ENCODE measurements at regions not wholly inside any gene's neighbourhood (a gene's known extent, or its start where the extent isn't known, plus 50 kb on each side); places are given as distances from the start of the nearest gene placed in this dataset.

GRCh38 chrX:97747346-97747745, 863.6 kb downstream of the RPA4 start:
- H3K27ac ChIP-seq (ENCODE audit: insufficient read depth, low read length): no peak overlapping the region
- H4K20me1 ChIP-seq (ENCODE audit: control insufficient read depth, extremely low read depth, insufficient read depth, low read length): no peaks in the 10 kb centered on the region
- no peaks in the 10 kb centered on the region for H3K27me3 ChIP-seq (ENCODE audit: control insufficient read depth, insufficient read depth, low read length)
- H3K9me3 ChIP-seq (ENCODE audit: control insufficient read depth, insufficient read depth, low read depth, low read length): no peaks in the 10 kb centered on the region
- DNase-seq (ENCODE audit: low read depth in 2 of 2): no peak
- no peak overlapping the region for H2AFZ ChIP-seq (ENCODE audit: low read length)
- no peak overlapping the region for H3K4me2 ChIP-seq (ENCODE audit: extremely low read depth, insufficient read depth, low read length)
- no peak overlapping the region for H3K4me3 ChIP-seq (replicated peaks in 1 of 4; ENCODE audit: control extremely low read depth in 1 of 4, insufficient read depth in 1 of 4, low read depth in 3 of 4, low read length in 4 of 4)
- H3K4me1 ChIP-seq (ENCODE audit: control insufficient read depth, extremely low read depth, insufficient read depth, low read length): no peaks in the 10 kb centered on the region
- no peaks in the 10 kb centered on the region for H3K79me2 ChIP-seq (ENCODE audit: control insufficient read depth, insufficient read depth, low read length)
- H3K9ac ChIP-seq (ENCODE audit: insufficient read depth, low read length): no peak overlapping the region
- no peaks in the 10 kb centered on the region for H3K36me3 ChIP-seq (ENCODE audit: control insufficient read depth, insufficient read depth, low read length)
- TF ChIP-seq EZH2 (IDR thresholded peaks at IDR 0.05; ENCODE audit: low read length, missing control alignments) (no peak), CTCF (conservative IDR thresholded peaks at IDR 0.05 in 1 of 2, IDR thresholded peaks at IDR 0.05 in 1 of 2; ENCODE audit: low read depth in 1 of 2, low read length in 2 of 2) (no peak)

GRCh38 chrX:97751016-97751415, 867.3 kb downstream of the RPA4 start:
- no peaks in the 10 kb centered on the region for H3K27me3 ChIP-seq (ENCODE audit: control insufficient read depth, insufficient read depth, low read length)
- no peak overlapping the region for H3K9ac ChIP-seq (ENCODE audit: insufficient read depth, low read length)
- TF ChIP-seq EZH2 (IDR thresholded peaks at IDR 0.05; ENCODE audit: low read length, missing control alignments) (no peak), CTCF (conservative IDR thresholded peaks at IDR 0.05 in 1 of 2, IDR thresholded peaks at IDR 0.05 in 1 of 2; ENCODE audit: low read depth in 1 of 2, low read length in 2 of 2) (no peak)
- no peaks in the 10 kb centered on the region for H3K9me3 ChIP-seq (ENCODE audit: control insufficient read depth, insufficient read depth, low read depth, low read length)
- no peaks in the 10 kb centered on the region for H3K4me1 ChIP-seq (ENCODE audit: control insufficient read depth, extremely low read depth, insufficient read depth, low read length)
- H2AFZ ChIP-seq (ENCODE audit: low read length): no peak overlapping the region
- no peak overlapping the region for H3K4me2 ChIP-seq (ENCODE audit: extremely low read depth, insufficient read depth, low read length)
- no peaks in the 10 kb centered on the region for H4K20me1 ChIP-seq (ENCODE audit: control insufficient read depth, extremely low read depth, insufficient read depth, low read length)
- H3K36me3 ChIP-seq (ENCODE audit: control insufficient read depth, insufficient read depth, low read length): no peaks in the 10 kb centered on the region
- no peak for DNase-seq (ENCODE audit: low read depth in 2 of 2)
- H3K4me3 ChIP-seq (replicated peaks in 1 of 4; ENCODE audit: control extremely low read depth in 1 of 4, insufficient read depth in 1 of 4, low read depth in 3 of 4, low read length in 4 of 4): no peak overlapping the region
- H3K79me2 ChIP-seq (ENCODE audit: control insufficient read depth, insufficient read depth, low read length): no peaks in the 10 kb centered on the region
- no peak overlapping the region for H3K27ac ChIP-seq (ENCODE audit: insufficient read depth, low read length)

- H2AFZ ChIP-seq (ENCODE audit: low read length): no peak overlapping the region
- H3K9me3 ChIP-seq (ENCODE audit: control insufficient read depth, insufficient read depth, low read depth, low read length): no peaks in the 10 kb centered on the region
- TF ChIP-seq EZH2 (IDR thresholded peaks at IDR 0.05; ENCODE audit: low read length, missing control alignments): no peak
- TF ChIP-seq CTCF (conservative IDR thresholded peaks at IDR 0.05 in 1 of 2, IDR thresholded peaks at IDR 0.05 in 1 of 2; ENCODE audit: low read depth in 1 of 2, low read length in 2 of 2): no peak
- no peak for DNase-seq (ENCODE audit: low read depth in 2 of 2)
- H4K20me1 ChIP-seq (ENCODE audit: control insufficient read depth, extremely low read depth, insufficient read depth, low read length): no peaks in the 10 kb centered on the region
- H3K4me1 ChIP-seq (ENCODE audit: control insufficient read depth, extremely low read depth, insufficient read depth, low read length): no peaks in the 10 kb centered on the region
- no peak overlapping the region for H3K4me3 ChIP-seq (replicated peaks in 1 of 4; ENCODE audit: control extremely low read depth in 1 of 4, insufficient read depth in 1 of 4, low read depth in 3 of 4, low read length in 4 of 4)
- H3K4me2 ChIP-seq (ENCODE audit: extremely low read depth, insufficient read depth, low read length): no peak overlapping the region
- no peak overlapping the region for H3K27ac ChIP-seq (ENCODE audit: insufficient read depth, low read length)
- no peaks in the 10 kb centered on the region for H3K27me3 ChIP-seq (ENCODE audit: control insufficient read depth, insufficient read depth, low read length)
- no peak overlapping the region for H3K9ac ChIP-seq (ENCODE audit: insufficient read depth, low read length)
- no peaks in the 10 kb centered on the region for H3K79me2 ChIP-seq (ENCODE audit: control insufficient read depth, insufficient read depth, low read length)
- no peaks in the 10 kb centered on the region for H3K36me3 ChIP-seq (ENCODE audit: control insufficient read depth, insufficient read depth, low read length)
Measured at GRCh38 chrX:97751735-97752134, 868.0 kb downstream of the RPA4 start.
